HG03558 (cell line): ENCODE measurements at regions not wholly inside any gene's neighbourhood (a gene's known extent, or its start where the extent isn't known, plus 50 kb on each side); places are given as distances from the start of the nearest gene placed in this dataset.

Source experiments
- ATAC-seq: cut with Tn5 transposase; IDR thresholded peaks from one replicate; pipeline ENCODE4 v1.9.1; 2021; ENCODE audit warnings: moderate number of reproducible peaks; ENCODE audit not compliant: unreplicated experiment; ENCODE audit errors: extremely low read depth

- no peak for ATAC-seq
Measured at GRCh38 chr2:66382091-66382490, 52.8 kb upstream of the MEIS1 start.

GRCh38 chr2:66379473-66379872 is 55.5 kb upstream of the MEIS1 start:
- ATAC-seq, result no peak

- ATAC-seq, result no peak
Measured at GRCh38 chr2:66377832-66378231, 57.1 kb upstream of the MEIS1 start.

GRCh38 chr2:66370824-66371223 is 64.1 kb upstream of the MEIS1 start:
- ATAC-seq, result no peak

- ATAC-seq, result no peak
Measured at GRCh38 chr2:66366619-66367018, 68.3 kb upstream of the MEIS1 start.

- no peak for ATAC-seq
Measured at GRCh38 chr2:66364495-66365333, 70.2 kb upstream of the MEIS1 start.

DNA sequence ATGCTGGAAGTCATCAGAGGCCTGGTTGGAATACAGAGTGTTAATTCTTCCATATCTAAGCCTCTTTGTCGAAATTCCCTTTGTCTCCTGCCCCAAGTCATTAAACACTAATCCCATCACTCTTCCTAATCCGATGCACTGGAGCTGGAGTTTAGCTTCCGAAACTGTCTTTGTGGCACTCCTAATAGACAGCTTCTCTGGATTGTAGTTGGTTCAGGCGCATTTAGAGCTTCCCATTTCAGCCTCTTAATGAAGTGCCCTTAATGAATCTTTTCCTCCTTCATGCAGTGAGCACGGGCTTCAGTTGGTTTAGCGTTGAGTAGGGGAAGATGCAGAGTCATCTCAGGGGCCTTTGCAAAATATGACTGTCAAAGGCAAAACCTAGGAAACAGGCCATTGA is 72.2 kb upstream of the MEIS1 start:
- ATAC-seq, result no peak

GRCh38 chr2:66346231-66346664 is 88.7 kb upstream of the MEIS1 start:
- no peak for ATAC-seq

GRCh38 chr2:66344087-66344663 is 90.8 kb upstream of the MEIS1 start:
- no peak for ATAC-seq

GRCh38 chr2:66343259-66343658 is 91.7 kb upstream of the MEIS1 start:
- ATAC-seq, result no peak

- no peak for ATAC-seq
Measured at GRCh38 chr2:66340521-66340920, 94.4 kb upstream of the MEIS1 start.

- ATAC-seq, result no peak
Measured at GRCh38 chr2:66334237-66335029, 100.5 kb upstream of the MEIS1 start.

GRCh38 chr2:66331176-66331575 is 103.7 kb upstream of the MEIS1 start:
- ATAC-seq, result no peak

GRCh38 chr2:66329081-66329605 is 105.8 kb upstream of the MEIS1 start:
- ATAC-seq, result no peak

GRCh38 chr2:66327066-66327740 is 107.7 kb upstream of the MEIS1 start:
- ATAC-seq, result no peak

GRCh38 chr2:66324909-66325528 is 109.9 kb upstream of the MEIS1 start:
- ATAC-seq, result no peak

- no peak for ATAC-seq
Measured at GRCh38 chr2:66324356-66324755, 110.6 kb upstream of the MEIS1 start.

GRCh38 chr2:66323406-66323805 is 111.5 kb upstream of the MEIS1 start:
- no peak for ATAC-seq

GRCh38 chr2:66322506-66323260 is 112.2 kb upstream of the MEIS1 start:
- no peak for ATAC-seq
